Calu3 (cell line): ENCODE measurements at regions not wholly inside any gene's neighbourhood (a gene's known extent, or its start where the extent isn't known, plus 50 kb on each side); places are given as distances from the start of the nearest gene placed in this dataset.

ENCODE experiments used
- BruUV-seq: library from RNA; stranded (reverse); fragments of 400-500 nt; replicated peaks from 2 replicates; lab custom pipeline; 2021; lab: Mats Ljungman, UMichigan
- CTCF ChIA-PET: fragments of 300-600 bp; sonication (Branson Sonifier 250); formaldehyde crosslinking; loops from one replicate; lab custom pipeline; 2022; ENCODE audit warnings: antibody characterized with exemption; lab: Charles Lee
- DNase-seq: peaks from one replicate; pipeline ENCODE4 v3.0.0; 2022
- H3K27ac Mint-ChIP-seq: one replicate; pipeline ENCODE4 v1.8.0; 2022; ENCODE audit warnings: mixed read lengths; ENCODE audit not compliant: unreplicated experiment
- H3K27me3 Mint-ChIP-seq: one replicate; pipeline ENCODE4 v1.8.0; 2022; ENCODE audit warnings: mixed read lengths; ENCODE audit not compliant: unreplicated experiment
- H3K36me3 Mint-ChIP-seq: one replicate; pipeline ENCODE4 v1.8.0; 2022; ENCODE audit warnings: mild to moderate bottlenecking, moderate library complexity, mixed read lengths; ENCODE audit not compliant: insufficient read depth, unreplicated experiment
- H3K4me1 Mint-ChIP-seq: one replicate; pipeline ENCODE4 v1.8.0; 2022; ENCODE audit warnings: mild to moderate bottlenecking, low read depth, mixed read lengths; ENCODE audit not compliant: unreplicated experiment
- H3K4me3 Mint-ChIP-seq: one replicate; pipeline ENCODE4 v1.8.0; 2022; ENCODE audit warnings: mild to moderate bottlenecking, low read depth, moderate library complexity, mixed read lengths; ENCODE audit not compliant: unreplicated experiment
- H3K9me3 Mint-ChIP-seq: one replicate; pipeline ENCODE4 v1.8.0; 2022; ENCODE audit warnings: low read depth, mixed read lengths; ENCODE audit not compliant: unreplicated experiment
- intact Hi-C: fragments of 100-400 bp; cut with micrococcal nuclease; formaldehyde crosslinking; loops from one replicate; pipeline ENCODE4 v1.10.0; 2022; ENCODE audit not compliant: unreplicated experiment
- TF ChIP-seq, protein P1 (sequence below): fragments of 200-600 bp; IDR thresholded peaks from one replicate; pipeline ENCODE4 v1.8.0; 2022; ENCODE audit warnings: antibody characterized with exemption; ENCODE audit not compliant: unreplicated experiment

DNA sequence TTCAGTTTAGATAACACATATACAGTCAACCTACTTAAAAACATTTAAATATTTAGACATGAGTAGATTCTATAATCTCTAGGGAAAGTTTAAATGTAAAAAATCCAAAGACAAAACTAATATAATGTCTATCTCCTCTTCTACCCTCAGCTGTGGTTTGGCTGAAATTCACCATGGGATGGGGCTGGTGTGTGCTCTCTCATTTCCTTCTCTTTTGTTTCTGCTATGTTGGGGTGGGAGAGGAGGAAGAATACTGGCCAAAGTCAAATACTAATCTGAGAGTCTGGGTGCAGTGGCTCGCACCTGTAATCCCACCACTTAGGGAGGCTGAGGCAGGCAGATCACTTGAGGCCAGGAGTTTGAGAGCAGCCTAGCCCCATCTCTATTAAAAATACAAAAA, 1673.9 kb upstream of the SEL1L start:
- Mint-ChIP-seq H3K27me3 (no peaks in the 10 kb centered on the region), H3K27ac (no peak overlapping the region), H3K4me1 (no peaks in the 10 kb centered on the region), H3K9me3 (no peaks in the 10 kb centered on the region), H3K4me3 (no peak overlapping the region), H3K36me3 (no peaks in the 10 kb centered on the region)
- intact Hi-C loops = no loop called here
- no TSS peak for BruUV-seq
- TF ChIP-seq, protein P1, sequence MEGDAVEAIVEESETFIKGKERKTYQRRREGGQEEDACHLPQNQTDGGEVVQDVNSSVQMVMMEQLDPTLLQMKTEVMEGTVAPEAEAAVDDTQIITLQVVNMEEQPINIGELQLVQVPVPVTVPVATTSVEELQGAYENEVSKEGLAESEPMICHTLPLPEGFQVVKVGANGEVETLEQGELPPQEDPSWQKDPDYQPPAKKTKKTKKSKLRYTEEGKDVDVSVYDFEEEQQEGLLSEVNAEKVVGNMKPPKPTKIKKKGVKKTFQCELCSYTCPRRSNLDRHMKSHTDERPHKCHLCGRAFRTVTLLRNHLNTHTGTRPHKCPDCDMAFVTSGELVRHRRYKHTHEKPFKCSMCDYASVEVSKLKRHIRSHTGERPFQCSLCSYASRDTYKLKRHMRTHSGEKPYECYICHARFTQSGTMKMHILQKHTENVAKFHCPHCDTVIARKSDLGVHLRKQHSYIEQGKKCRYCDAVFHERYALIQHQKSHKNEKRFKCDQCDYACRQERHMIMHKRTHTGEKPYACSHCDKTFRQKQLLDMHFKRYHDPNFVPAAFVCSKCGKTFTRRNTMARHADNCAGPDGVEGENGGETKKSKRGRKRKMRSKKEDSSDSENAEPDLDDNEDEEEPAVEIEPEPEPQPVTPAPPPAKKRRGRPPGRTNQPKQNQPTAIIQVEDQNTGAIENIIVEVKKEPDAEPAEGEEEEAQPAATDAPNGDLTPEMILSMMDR = no peak
- no peak for DNase-seq
- CTCF ChIA-PET = no interaction called here

DNA sequence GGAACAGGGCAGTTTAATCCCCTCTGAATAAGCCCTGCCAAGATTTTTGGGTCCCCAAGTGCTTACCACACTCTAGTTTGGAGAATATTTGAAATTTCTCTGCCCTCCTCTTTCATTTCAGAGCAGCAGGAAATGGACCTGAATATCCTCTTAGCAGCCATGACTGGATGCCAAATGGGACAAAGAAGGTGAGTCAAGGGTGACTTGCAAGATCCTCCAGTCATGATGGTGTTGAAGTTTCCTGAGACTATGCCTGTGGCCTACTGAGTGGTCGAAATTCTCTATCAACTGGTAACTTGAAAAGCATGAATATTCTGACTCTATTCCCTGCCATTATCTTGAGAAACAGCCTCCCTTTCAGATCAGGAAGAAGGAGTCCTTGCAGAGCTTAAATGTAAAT, 1674.7 kb upstream of the SEL1L start:
- CTCF ChIA-PET = no interaction called here
- no peak for DNase-seq
- TF ChIP-seq, protein P1 = no peak

DNA sequence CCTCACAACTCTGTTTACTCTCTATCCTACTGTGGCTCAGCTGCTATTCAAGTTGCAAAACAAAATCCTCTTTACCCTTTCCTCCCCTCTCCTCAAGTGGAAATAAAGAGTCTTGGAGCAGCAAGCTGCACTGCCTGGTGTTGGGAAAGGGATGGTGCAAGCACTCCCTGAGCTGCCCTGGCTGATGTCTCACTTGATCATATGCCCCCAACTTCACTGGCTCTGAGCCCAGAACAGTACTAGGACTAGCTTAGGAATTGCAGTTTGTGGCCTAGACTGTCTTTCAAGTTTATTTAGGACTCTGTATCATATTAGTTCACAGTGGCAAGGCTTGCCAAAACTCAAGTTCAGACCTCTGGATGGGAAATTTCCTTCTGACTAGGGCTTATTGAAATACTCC, 1683.8 kb upstream of the SEL1L start:
- no peak overlapping the region for H3K27ac Mint-ChIP-seq
- BruUV-seq = no TSS peak
- peaks cover 13% of the 10 kb centered on the region for H3K9me3 Mint-ChIP-seq
- TF ChIP-seq, protein P1 = no peak
- intact Hi-C loops = no loop called here
- H3K4me1 Mint-ChIP-seq = no peaks in the 10 kb centered on the region
- no peaks in the 10 kb centered on the region for H3K36me3 Mint-ChIP-seq
- CTCF ChIA-PET = no interaction called here
- H3K27me3 Mint-ChIP-seq = no peaks in the 10 kb centered on the region
- no peak for DNase-seq
- H3K4me3 Mint-ChIP-seq = no peak overlapping the region

More for the DNA sequence above, 1674.7 kb upstream of the SEL1L start:
- Mint-ChIP-seq H3K27me3 (no peaks in the 10 kb centered on the region), H3K9me3 (no peaks in the 10 kb centered on the region), H3K36me3 (no peaks in the 10 kb centered on the region), H3K4me1 (no peaks in the 10 kb centered on the region), H3K4me3 (no peak overlapping the region), H3K27ac (no peak overlapping the region)
- BruUV-seq = no TSS peak
- intact Hi-C loops = no loop called here

DNA sequence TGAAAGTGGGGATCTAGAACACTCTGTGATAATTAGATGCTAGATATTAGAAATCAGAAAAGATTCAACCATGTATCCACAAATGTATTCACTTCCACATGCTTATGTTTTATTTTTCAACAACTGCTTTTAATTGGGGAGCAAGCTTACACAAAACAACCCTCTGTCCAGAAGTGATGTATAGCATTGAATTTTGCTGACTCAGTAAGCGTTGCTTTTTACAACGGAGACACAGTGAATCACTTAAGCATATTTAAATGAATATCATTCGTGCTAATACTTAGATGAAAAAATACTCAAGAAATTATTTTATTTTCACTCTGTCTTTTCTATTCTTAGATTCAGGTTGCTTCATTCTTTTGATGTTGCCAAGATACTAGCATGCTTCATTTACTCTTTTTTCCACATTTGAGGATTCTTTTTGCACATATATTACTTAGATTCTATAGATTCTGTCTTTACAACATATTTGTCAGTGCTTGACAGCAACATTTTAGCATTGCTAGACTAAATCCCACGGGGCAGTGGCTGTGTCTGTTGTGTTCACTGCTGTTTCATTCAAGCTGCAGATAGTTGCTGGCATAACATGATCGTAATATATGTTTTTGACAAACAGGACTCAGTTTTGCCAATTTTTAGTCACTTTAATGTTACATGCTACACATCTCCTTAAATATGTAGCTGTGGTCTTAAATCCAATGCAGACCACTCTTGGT, 1714.4 kb upstream of the SEL1L start:
- intact Hi-C loops = no loop called here
- Mint-ChIP-seq H3K4me1 (no peaks in the 10 kb centered on the region), H3K27ac (no peak overlapping the region), H3K4me3 (no peak overlapping the region), H3K9me3 (peaks cover 3% of the 10 kb centered on the region), H3K36me3 (no peaks in the 10 kb centered on the region), H3K27me3 (no peaks in the 10 kb centered on the region)
- no peak for DNase-seq
- CTCF ChIA-PET = no interaction called here
- no TSS peak for BruUV-seq
- TF ChIP-seq, protein P1 = no peak
